HG02759 (cell line): ENCODE measurements at regions not wholly inside any gene's neighbourhood (a gene's known extent, or its start where the extent isn't known, plus 50 kb on each side); places are given as distances from the start of the nearest gene placed in this dataset.
"Not testable (repeated sequence)": the region's sequence is repeated elsewhere in the genome, so short reads cannot be mapped to it uniquely, and the experiment has no call there.

Source experiments
- ATAC-seq: cut with Tn5 transposase; IDR thresholded peaks from one replicate; pipeline ENCODE4 v1.9.1; 2021; ENCODE audit warnings: mild to moderate bottlenecking, moderate library complexity; ENCODE audit not compliant: unreplicated experiment

DNA sequence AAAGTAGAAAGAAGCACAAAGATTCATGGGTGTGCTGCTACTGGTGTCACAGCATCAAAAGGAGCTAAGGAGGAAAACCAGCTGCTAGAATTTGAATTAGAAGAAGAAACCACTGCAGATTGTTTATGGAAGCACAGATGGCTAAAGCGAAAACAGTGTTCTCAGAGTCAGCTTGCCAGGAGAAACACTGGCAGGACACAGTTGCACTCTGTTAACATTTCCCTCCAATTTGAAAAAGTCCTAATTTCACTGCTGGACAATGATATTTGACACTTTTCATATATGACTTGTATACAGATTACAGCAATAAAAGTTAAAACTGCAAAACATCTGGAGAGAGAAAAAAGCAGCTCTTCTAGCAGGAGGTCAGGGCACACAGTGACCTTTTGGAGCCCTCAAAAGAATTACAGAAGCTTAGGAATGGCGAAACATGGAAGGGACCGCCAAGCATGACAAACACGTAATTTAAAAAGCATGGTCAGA is 314.5 kb downstream of the COL12A1 start:
- ATAC-seq, result no peak

DNA sequence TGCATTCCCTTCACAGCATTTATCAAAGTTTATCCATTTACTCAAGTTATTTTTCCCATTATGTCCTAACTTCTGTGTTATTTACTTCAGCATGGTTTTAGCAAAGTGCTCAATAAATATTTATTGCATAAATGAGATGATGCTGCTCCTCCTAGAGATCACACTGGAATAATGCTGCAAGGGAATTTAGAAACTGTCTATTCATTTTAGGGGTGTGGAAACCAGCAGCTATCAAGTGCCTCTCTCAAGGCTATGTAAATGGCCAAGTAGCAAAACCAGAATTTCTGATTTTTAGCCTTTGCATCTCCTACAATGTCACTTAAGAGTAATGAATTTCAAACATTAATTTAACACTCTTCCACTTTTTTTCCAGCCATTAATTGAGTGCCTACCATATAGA is 316.2 kb downstream of the COL12A1 start:
- no peak for ATAC-seq

- not testable (repeated sequence) for ATAC-seq
Observed at GRCh38 chr6:74888741-74889140, 317.1 kb downstream of the COL12A1 start.

- no peak for ATAC-seq
Observed at GRCh38 chr6:74879976-74880375, 325.9 kb downstream of the COL12A1 start.

GRCh38 chr6:74879234-74879633 is 326.6 kb downstream of the COL12A1 start:
- no peak for ATAC-seq

DNA sequence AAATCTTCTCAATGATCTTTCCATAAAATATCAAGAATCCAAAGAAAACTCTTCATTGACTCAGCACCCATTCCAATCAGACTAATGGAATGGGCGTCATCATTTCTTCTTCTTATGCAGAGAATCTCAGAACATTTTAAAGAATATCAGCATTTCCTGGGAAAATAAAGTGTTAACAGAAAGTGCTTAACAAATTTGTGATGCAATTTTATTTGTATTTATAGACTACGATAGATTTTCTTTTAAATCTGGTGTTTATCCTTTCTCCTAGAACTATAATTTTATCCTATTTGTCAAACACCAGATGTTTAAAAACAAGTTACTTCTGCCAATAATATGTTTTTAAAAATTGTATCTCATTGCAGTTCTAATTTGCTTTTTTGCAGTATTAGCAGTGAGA is 330.7 kb downstream of the COL12A1 start:
- ATAC-seq, result no peak

GRCh38 chr6:74872754-74873476 is 332.9 kb downstream of the COL12A1 start:
- ATAC-seq, result no peak

- ATAC-seq, result no peak
Observed at GRCh38 chr6:74871757-74872156, 334.1 kb downstream of the COL12A1 start.

GRCh38 chr6:74870403-74870802 is 335.4 kb downstream of the COL12A1 start:
- ATAC-seq, result peak; percentile 43

- ATAC-seq, result no peak
Observed at GRCh38 chr6:74867291-74867690, 338.6 kb downstream of the COL12A1 start.

DNA sequence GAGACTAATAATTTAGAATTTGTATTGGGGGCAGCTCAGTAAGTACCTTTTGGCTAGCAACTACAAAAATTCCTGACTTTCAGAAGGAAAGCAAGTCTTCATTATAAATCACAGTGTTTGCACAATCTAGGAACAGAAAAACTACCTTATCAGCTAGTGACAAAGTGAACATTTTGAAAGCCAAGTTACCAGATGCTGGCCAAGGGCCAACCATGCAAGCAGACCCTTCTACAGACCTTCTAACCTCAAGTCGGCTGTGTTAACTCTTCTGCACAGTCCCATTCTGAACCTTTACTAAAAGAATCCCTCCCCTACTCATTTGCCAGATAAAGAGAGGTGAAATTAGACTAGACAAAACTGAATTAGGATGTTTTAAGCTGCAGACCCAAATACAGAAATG is 341.9 kb downstream of the COL12A1 start:
- no peak for ATAC-seq

DNA sequence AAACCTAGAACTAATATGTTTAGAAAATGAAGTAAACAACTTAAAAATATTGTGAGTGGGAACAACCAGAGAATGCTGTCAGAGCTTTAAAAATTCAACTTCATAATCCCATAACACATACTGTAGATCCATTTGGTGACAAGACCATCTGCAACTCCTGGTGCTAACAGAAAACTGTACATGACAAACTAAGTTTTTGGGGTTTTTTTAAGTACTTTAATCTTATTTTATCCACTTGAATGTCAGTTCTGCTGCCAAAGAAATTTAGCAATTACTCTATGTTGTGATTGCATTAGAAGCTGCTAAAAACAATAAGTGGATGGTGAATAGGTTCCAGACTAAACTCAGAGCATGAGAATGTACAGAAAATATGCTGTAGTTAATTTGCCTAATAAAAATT is 345.4 kb downstream of the COL12A1 start:
- ATAC-seq, result no peak

DNA sequence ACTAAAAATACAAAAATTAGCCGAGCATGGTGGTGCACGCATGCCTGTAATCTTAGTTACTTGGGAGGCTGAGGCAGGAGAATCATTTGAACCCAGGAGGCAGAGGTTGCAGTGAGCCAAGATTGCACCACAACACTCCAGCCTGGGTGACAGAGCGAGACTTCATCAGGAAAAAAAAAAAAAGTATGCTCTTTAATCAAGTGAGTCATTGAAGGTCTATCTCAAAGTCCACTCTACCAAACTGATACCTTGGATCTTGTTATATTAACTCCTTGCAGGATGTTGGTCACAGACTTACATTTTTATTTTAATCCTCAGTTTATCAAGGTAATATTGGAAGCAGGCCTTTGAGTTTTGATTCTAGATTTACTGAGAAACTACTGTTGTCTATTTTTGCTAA is 348.7 kb downstream of the COL12A1 start:
- ATAC-seq, result no peak

DNA sequence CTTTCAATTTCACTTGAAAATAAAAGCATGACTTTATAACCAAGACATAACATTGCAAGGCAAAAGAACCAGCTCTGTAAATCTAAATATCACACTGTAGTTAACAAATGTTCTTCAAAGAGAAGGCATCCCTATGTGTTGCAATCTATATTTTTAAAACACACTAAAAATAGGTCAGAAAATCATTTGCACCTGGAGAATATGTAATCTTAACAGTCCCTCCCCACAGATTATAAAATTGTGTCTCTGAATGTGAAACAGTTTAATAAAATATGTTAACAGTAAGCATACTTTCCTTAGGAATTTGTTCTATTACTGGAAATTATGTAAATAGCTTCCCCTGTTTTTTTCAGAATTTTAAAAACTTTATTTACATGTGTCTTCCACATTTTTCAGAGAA is 351.9 kb downstream of the COL12A1 start:
- no peak for ATAC-seq

DNA sequence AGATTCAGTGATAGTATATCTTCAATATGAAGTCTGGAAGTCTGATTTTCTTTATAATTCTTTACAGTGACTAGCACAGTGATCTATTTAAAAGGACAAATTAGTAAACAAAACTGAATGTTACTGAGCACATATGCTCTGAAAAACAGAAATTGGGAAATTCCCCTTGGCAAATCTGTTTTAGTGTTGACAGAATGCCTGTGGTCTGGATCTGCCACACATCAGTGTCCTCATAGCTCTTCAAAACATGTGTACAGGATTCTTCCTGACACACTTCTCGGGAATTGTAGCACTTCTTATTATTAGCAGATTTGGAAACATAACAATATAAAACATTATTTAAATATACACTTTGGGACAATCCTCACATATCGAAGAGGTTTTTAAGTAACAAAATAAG is 354.3 kb downstream of the COL12A1 start:
- ATAC-seq, result no peak

GRCh38 chr6:74840953-74841352 is 364.9 kb downstream of the COL12A1 start:
- ATAC-seq, result no peak

DNA sequence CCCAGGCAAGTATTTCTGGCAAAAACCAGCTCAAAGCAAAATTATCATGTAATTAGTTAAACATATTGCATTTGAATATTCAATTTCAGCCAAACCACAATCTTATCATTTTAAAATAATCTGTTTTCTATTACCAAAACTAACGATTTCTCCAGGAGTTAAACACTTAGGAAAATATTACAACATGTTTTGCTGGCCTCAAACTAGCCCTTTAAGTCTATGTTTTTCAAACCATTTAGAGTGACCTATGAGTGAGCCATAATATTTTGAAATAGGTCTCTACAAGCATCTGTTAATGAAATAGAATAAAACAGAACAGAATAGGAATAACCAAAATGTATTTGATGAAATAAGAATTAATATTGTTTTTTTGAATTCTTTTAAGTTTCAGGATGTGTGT is 370.9 kb downstream of the COL12A1 start:
- ATAC-seq, result no peak

DNA sequence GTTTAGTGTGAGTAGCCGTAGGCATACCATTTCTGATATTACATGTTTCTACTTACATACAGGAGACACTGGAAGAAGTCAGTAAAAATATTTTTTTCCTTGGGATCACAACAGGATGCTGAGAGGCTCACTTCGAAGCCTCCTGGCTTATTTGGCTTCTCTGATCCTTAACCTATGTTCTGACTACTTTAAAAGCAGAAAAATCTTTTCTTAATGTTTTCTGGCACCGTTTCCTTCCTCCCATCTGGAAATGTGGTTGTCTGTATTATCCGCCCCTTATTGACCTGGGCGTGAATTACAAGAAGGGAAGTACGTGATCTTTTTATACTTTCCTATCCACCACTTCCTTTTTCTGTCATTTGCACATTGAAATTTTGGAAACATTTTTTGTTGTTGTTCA is 379.6 kb downstream of the COL12A1 start:
- no peak for ATAC-seq

- ATAC-seq, result no peak
Observed at GRCh38 chr6:74814440-74814839, 391.4 kb downstream of the COL12A1 start.

GRCh38 chr6:74807674-74808073 is 398.2 kb downstream of the COL12A1 start:
- no peak for ATAC-seq

- no peak for ATAC-seq
Observed at GRCh38 chr6:74805916-74806696, 399.7 kb downstream of the COL12A1 start.

DNA sequence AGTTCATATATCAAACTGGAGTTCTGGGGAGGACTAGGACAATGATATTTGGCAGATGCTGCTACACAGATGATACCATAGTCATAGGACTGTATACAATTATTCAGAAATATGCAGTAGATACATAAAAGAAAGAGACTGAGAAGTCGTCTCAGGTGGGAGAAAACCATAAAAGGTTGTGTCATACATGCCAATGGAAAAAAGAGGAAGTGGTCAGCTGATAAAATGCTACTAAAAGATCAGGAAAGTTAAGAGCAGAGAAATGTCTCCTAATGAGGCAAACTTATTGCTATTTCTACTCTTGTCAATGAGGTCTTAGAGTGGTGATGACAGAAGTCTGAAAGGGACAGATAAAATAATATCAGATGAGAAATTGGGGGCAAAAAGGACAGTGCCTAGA is 407.6 kb downstream of the COL12A1 start:
- ATAC-seq, result no peak
